WTC11 (cell line): ENCODE measurements at regions not wholly inside any gene's neighbourhood (a gene's known extent, or its start where the extent isn't known, plus 50 kb on each side); places are given as distances from the start of the nearest gene placed in this dataset.

Experiments used
- EMX1 ChIP-seq: fragments of 250-450 bp; sonication (Bioruptor Pico); IDR thresholded peaks from 2 replicates; pipeline ENCODE4 v1.8.0; 2021; ENCODE audit warnings: mild to moderate bottlenecking
- SP1 ChIP-seq: sonication (generic); formaldehyde crosslinking; conservative IDR thresholded peaks from 2 replicates; pipeline ENCODE4 v1.8.1; 2022; ENCODE audit warnings: missing genetic modification reagents

DNA sequence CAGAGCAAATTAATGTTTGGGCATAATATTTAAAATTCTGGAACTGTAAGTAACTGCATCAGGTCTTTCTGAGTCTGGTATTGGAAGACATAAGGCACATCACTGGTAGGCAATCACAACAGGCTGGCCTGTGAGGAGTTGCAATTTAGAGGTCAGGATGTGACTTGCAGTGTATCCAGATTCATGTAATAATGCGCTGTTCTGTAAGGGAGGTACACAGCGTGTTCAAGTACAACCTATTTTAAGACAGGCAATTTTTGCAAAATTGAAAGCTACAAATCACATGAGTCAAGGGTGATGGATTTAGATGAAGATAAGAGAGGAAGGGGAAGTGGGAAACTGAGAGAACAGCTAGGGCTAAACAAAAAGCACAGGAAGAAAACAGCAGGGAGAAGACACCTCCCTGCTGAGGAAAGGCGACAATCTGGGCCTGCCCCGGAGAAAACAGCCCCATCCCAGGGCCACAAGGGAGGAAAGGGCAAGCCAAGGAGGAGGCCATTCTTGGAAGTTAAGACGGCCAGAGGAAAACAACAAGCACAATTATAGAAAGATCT is 138.1 kb downstream of the LACC1 start:
- no peak for TF ChIP-seq SP1
- TF ChIP-seq EMX1 (CRISPR knock-in tag): no peak
